A204.1 (cell line): ENCODE measurements at regions not wholly inside any gene's neighbourhood (a gene's known extent, or its start where the extent isn't known, plus 50 kb on each side); places are given as distances from the start of the nearest gene placed in this dataset.
"Not testable (repeated sequence)": the region's sequence is repeated elsewhere in the genome, so short reads cannot be mapped to it uniquely, and the experiment has no call there.

Source experiments
- FAIRE-seq: peaks from 2 replicates; lab custom pipeline; 2012; peaks lifted over from hg19 to GRCh38; lab: Jason Lieb, UNC

DNA sequence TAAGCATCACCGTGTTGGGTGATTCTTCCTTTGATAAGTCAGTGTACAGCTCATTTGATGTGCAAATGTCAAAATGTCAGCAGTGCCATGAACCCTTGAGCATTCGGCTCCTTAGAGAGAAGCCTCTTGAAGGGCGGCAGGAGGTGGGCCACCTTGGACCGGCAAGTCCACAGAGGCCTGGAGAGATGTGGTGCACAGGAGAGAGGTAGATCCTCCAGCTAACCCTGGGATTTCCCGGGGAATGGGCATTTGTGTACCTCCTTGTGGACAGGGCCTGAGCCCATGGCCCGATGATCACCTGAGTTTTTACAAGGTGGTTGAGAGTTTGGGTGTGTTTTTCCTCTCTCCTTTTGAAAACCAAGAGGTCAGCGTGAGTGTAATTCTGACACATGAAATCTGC lies 133.2 kb upstream of the RCN1 start:
- no peak for FAIRE-seq

DNA sequence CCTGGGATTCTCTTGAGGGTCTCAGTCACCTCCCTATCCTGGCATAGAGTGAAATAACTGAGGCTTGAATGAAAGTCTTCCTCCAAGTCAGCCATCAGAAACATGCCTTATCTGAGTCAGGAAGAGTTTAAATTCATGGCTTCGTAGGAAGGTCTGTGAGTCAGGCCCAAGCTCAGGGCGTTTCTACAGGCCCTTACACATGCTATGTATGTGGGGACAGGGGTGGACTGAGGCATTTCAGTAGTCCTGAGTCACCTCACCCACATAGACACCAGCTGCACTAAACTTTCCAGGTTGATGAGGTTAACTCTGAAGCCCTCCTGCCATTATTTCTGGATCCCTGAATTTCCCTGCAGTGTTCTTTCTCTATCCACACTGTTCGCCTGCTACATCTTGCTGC lies 134.6 kb upstream of the RCN1 start:
- FAIRE-seq = no peak

DNA sequence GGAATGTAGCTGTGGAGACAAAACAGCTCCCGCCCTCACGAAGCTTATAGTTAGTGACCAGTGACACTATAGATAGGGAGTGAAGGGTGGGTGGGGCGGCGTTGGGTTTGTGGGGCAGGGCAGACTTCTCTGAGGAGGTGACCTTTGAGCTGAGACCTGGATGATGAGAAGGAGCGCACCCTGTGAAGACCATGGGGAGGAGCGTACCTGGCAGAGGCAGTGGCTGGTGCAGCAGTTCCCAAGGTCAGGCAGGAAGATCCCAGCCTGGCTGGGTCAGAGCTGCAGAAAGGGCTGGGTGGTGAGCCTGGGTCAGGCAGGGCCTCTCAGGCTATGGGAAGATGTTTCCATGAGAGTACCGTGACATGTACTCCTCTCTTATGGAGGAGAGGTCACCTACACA lies 135.0 kb upstream of the RCN1 start:
- no peak for FAIRE-seq

DNA sequence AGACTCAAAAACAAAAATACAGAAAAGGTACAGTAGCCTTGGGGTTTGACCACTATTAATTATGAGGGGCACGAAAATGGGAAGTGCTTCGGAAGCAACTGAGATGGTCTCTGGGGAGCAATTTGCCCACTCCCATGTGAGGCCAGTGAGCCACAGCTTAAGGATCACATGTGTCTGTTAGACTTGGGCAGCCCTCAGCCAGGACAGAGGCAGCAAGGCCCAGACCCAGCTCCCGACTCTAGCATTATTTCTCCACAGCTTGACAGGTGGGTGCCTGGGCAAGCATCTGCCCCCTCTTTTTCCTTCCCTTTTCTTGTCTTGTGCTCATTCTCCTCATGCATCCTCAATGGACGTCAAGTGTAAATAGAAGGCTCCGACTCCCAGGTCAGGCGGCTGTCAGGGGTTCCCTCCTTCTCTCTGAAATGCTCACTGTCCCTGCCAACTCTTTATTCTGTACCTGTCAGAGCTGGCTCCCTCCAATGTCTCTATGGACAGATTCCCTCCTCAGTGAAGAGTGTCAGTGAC lies 137.0 kb upstream of the RCN1 start:
- no peak for FAIRE-seq

DNA sequence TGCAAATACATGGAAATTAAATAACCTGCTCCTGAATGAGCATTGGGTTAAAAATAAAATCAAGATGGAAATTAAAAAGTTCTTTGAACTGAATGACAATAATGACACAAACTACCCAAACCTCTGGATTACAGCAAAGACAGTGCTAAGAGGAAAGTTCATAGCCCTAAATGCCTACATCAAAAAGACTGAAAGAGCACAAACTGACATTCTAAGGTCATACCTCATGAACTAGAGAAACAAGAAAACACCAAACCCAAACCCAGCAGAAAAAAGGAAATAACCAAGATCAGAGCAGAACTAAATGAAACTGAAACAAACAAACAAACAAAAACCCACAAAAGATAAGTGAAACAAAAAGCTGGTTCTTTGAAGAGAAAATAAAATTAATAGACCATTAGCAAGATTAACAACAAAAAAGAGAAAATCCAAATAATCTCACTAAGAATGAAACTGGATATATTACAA lies 138.6 kb upstream of the PAX6 start:
- FAIRE-seq = not testable (repeated sequence)

DNA sequence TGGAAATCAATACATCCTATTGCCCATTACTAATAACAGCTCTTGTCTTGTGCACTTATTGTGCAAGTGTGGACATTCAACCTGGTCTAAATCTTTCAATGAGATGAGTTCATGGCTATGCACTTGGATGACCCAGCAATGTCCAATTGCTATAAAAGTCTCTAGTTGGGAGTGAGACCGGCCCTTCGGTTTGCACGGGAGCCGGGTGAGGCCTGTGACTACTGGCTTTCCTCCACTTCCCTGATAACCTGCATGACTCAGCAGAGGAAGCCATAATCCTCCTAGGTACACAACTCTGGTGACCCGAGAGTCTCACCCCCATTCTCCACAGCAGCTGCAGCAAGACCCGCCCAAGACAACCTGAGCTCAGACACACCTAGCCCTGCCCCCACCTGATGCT lies 135.9 kb upstream of the PAX6 start:
- FAIRE-seq = no peak

DNA sequence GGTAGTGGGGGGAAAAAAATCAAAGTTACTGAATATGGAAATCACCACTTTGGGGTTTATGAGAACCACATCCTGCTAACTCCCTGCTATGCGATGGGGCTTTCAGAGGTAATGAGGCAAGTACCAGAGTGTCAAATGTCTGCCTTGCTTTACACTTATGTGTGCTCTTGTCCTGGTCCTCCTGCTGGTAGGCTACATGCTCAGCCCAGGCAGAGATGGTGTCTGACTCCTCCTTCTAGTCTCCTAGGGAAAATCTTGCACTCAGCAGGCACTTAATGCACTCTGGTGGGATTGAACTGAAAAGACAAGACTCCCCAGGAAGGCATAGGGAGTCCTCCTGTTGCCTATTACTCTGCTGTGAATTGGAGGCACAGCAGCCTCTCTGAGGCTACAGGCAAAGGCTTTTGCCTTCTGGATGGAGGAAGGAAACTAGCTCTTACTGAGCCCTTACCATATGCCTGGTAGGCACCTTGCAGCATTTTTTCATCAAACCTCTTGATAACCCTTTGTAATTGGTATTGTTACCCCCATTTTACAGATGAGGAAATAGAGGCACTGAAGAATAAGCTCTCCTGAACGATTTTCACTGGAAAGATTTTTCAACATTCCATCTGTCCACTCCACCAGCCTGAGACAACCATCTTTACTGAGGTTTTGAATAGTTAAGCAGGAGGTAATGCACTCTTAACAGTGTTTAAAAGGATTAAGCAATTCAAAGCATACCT lies 132.1 kb upstream of the PAX6 start:
- FAIRE-seq = no peak

DNA sequence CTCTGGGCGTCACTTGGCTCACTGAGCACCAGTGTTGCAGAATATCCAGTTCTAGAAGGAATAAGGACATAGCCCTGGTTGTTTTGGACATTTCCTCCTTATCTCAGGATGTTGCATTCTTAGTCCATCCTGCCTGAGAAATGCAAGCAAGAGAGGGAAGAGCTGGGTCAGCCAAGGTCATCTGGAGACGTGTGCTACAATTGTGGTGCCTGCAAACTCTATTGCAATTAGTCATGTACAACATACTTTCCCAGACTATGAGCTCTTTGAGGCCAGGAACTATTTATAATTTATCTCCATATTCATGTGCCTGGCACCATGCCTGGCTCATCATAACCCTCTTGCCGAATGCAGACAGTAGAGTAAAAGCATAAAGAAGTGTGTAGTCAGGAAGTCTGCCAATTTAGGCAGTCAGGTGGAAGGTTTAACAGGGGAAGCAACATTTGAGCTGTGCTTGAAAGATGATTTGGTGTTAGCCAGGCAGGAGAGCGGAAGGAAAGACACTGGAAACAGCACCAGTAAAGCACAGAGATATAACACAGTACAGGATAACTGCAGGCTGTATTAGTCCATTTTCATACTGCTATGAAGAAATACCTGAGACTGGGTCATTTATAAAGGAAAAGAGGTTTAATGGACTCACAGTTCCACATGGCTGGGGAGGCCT lies 129.4 kb upstream of the PAX6 start:
- no peak for FAIRE-seq

DNA sequence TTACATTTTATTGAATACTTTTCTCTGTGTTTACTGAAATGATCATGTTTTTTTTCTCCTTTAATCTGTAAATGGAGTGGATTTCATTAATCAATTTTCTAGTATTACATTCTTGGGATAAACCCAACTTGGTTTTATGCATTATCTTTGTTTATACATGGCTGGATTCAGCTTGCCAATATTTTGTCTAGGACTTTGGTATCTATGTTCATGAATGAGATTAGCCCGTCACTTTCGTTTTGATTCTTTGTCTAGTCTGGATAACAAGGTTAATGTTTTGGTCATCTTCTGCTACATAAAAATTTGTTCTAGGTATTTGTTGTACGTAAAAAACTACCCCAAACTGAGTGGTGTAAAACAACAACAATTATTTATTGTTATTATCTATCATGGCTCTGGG lies 127.9 kb upstream of the PAX6 start:
- no peak for FAIRE-seq

DNA sequence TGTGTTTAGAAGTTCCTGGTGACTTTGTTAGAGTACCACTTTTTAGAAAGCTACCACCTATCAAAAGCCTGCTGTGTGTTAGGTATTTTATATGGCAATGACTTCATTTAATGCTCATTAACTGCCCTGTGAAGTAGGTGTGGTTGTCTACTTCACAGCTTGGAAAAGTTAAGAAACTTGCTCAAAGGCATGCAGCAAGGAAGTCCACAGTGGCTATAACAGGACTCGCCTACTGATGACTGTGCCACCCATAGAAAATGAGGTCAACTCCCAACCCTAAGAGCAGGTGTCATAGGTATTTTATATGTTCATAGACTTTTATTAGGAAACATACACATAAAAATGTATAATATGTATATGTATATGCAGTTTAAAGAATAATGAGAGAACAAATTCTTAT lies 125.2 kb upstream of the PAX6 start:
- FAIRE-seq = no peak

DNA sequence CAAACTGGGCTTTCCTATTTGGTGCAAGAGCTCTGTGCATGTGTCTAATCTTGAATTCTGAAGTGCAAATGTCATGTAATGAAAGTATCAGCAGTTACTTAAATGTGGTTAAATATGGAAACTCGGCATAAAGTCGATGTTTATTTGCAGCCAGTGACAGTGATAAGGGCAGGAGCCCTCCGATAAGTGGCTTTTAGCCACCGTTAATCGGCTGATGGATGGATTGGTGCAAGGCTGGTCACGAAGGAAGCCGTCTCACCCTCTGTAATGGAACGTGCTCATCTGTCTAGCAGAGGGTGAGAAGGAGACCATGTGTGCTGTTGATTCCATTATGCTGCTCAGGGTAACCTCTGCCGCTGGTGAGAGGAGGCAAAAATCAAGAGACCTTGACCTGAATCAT lies 121.8 kb upstream of the PAX6 start:
- FAIRE-seq = no peak

DNA sequence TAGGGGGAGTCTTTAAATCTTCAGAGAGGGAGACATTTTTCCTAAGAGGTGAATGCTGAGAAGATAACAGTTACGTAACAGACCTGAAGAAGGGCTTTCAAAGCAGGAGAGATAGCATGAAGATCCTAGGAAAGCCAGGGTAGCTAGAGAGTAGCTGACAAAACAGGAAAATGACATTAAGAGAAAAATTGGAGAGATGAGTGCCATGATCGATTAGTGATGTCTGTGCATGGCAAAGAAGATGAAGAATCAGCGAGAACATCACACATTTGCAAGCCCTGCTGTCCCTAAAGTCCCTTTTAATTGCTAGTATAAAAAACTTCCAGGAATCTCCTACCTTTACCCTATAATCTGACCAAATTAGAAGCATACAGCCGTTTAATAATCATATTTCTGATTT lies 116.9 kb upstream of the PAX6 start:
- FAIRE-seq = no peak

DNA sequence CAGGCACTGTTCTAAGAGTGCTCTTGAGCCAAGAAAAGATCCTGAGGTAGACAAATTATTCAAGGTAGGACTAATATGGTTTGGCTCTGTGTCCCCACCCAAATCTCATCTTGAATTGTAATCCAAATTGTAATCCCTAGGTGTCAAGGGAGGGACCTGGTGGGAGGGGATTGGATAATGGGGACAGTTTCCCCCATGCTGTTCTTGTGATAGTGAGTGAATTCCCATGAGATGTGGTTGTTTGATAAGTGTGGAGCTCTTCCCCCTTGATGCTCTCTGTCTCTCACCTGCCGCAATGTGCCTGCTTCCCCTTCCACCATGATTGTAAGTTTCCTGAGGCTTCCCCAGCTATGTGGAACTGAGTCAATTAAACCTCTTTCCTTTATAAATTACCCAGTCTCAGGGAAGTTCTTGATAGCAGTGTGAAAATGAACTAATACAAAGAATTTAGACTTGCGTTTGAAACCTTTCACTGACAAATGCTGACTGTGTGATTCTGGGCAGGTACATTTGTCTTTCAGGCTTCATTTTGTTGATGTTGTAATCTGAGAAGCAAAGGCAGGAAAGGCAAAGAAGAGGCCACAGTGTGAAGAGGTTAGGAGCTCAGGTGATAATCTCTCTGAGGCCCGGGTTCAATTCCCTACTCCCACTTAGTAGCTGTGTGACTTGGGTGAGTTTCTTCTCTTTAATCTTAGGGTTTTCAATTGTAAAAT lies 115.8 kb upstream of the PAX6 start:
- FAIRE-seq = no peak

DNA sequence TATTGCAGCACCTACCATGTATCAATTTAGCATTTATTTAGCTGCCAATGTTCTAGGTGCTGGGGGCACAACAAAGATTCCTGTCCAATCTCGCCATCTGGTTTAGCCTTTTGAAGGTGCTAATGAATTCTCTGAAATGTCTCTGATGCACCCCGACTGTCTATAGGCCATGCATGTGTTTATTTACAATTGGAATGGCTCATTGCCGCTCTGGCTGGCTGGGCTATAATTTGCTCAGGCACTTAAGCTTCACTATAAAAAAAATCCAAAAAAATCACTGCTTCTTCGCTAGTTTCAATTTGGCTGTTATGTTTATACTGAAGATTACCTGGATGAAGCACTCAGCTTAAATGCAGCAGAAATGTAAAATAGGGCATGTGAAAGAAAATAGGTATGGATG lies 115.0 kb upstream of the PAX6 start:
- FAIRE-seq = no peak

DNA sequence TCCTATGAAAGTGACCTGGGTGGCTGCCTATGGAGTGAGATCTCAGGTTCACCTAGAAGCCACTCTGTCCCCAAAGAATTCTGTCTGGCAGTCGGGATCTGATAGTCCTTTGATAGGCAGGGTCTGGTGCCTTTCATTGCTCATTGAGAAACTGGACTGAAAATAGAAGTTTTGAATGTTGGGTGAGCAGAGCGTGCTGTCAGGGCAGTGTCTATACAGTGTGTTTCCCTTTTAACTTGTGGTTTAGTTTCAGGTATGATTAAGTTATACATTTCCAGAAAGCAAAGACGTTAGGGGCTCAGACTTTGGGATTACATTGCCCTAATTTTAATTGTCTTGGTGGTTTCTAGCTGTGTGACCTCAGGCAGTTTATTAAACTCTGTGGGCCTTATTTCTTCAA lies 111.3 kb upstream of the PAX6 start:
- no peak for FAIRE-seq

DNA sequence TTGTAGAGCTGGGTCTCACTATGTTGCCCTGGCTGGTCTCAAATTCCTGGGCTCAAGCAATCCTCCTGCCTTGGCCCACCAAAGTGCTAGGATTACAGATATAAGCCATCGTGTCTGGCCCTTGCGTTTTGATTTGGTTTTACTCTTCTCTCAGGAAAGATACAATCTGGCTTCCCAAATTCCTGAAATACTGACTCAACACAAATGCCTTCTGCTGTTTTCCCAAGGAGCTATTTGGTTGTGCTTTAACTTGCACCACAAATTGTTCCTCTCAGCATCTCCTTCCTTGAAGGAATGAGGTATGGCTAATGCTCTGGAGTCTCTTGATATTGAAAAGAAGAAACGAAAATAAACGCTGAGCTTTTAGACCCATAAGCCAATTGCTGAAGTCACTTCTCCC lies 110.0 kb upstream of the PAX6 start:
- no peak for FAIRE-seq

DNA sequence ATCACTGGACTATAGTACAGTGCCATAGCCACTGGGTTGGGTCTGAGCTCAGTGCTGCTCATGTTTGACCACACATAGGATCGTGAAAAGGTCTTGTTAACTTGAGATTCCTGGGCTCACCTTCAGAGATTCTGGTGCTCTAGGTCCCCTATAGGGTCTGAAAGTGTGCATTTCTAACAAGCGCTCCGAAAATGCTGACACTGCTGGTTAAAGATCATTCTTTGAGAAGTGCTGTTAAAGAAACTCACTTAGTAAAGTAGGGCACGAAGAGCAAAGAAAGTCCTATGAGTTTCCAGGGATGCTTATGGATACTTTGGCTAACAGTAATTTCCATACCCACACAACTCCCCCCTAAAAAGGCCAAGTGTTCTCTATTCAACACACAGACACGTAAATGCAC lies 108.1 kb upstream of the PAX6 start:
- FAIRE-seq = no peak

DNA sequence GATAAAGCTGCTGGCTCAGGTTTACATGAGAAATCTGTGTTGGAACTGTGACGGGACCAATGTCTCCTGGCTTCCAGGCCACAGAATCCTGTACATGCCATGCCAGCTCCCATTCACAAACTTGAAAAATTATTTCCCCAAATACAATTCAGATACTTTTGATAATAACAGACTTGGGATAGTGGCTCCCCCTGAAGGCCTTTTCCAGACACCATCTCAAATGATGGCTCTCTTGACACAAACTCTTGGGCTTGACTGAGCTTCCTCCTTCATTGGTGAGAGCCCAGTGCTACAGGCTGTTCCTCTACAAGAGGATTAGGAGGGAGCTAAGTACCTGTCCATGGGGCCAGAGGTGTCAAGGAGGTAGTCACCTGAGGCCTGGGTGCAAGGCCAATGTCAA lies 104.7 kb upstream of the PAX6 start:
- no peak for FAIRE-seq

DNA sequence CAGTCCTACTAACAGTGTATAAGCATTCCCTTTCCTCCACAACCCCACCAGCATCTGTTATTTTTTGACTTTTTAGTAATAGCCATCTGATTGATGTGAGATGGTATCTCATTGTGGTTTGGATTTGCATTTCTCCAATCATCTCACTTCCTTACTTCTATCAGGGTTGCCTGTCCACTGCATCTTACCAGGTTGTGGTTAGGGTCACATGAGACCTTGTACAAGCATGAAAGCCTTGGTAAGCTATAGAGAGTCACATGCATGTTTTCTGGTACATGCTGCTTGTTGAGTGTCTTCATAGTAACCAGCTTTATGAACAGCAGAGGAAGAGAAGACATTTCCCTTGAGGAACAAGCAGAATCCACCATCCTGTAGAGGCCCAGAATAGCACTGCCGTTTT lies 102.9 kb upstream of the PAX6 start:
- no peak for FAIRE-seq

DNA sequence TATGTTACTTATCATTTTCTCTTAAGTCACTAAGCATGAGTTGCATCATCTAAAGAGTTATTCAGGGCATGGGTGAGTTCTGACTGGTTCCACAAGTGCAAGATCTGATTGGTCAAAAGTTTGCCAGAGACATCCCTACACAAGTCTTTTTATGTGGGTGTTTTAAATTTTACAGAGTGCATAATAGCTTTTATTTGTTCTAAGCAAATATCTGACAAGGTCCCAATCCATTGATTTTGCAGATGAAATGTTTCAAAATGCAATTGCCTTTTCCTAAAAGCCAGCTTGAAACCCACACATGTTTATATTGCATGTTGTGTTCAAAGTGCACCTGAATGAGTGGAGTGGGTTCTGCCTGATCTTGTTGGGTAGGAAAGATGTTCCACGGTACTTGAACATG lies 101.7 kb upstream of the PAX6 start:
- no peak for FAIRE-seq

DNA sequence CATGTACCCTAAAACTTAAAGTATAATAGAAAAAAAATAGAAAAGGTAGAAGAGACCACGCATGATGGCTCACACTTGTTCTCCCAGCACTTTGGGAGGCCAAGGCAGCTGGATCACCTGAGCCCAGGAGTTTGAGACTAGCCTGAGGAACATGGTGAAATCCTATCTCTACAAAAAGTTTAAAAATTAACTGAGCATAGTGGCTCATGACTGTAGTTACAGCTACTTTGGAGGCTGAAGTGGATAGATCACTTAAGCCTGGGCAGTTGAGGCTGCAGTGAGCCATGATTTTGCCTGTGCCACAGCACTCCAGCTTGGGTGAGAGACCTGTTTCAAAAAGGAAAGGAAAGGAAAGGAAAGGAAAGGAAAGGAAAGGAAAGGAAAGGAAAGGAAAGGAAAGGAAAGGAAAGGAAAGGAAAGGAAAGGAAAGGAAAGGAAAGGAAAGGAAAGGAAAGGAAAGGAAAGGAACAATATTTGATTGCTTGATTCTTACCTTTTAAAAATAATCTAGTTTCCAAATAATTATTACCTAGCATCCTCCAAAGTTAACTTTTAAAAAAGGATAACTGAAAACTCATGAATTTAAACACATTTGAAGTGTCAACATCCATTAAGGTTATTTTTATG lies 99.9 kb upstream of the PAX6 start:
- FAIRE-seq = no peak

DNA sequence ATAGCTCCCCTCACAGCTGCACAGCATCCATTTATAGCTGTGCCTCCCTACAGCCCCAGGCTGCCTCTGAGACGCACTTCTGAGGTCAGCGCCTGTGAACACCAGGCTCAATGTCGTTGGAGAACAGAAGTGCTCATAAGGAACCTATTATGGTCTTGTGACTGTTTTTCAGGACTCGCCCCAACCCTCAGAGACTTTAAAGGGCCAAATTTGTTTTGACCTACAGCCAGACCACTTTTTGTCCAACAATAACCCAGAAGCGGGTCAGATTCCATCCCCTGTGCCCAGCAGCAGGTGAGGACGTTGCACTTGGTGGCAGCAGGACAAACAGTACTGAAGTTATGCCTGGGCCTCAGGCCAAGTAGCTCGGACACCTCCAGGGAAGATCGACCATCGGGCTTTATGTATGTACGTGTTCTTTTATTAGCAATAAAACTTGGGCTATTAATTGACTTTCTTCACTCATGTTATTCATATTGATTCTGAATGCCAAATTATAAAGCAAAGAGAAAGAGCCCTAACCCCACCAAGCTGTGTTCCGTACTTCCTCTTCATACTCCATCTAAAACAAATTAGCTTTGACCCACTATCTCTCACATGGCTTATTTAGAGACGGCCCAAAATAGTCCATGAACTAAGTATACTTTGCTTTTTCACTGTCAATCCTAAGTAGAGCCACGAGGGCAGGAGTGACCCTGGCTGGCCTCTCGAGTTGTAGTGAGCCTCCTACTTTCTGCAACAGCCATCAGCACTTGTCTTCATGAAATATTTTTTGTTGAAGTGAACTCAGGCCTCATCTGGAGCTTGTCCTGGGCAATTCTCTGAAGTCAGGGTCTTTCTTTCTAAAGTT lies 92.3 kb upstream of the PAX6 start:
- FAIRE-seq = no peak
